H1 (cell line): ENCODE measurements at regions not wholly inside any gene's neighbourhood (a gene's known extent, or its start where the extent isn't known, plus 50 kb on each side); places are given as distances from the start of the nearest gene placed in this dataset.

Experiments used
- BRCA1 ChIP-seq: IDR thresholded peaks from 2 replicates; pipeline ENCODE4 v1.6.1; 2012; ENCODE audit warnings: low read depth, low read length, improper control_type of control experiment
- RBBP5 ChIP-seq: IDR thresholded peaks from 2 replicates; pipeline ENCODE4 v1.7.1; 2012; ENCODE audit warnings: low read depth, mild to moderate bottlenecking, inconsistent platforms, low read length, moderate library complexity, borderline replicate concordance
- SP4 ChIP-seq: IDR thresholded peaks from 2 replicates; pipeline ENCODE4 v1.6.1; 2012; ENCODE audit warnings: low read length, inconsistent platforms

- TF ChIP-seq SP4 (no peak), RBBP5 (no peak), BRCA1 (no peak)
Observed at GRCh38 chr12:88408823-88409222, 171.4 kb downstream of the KITLG start (continued).
